ENCODE measurements at regions not wholly inside any gene's neighbourhood (a gene's known extent, or its start where the extent isn't known, plus 50 kb on each side); places are given as distances from the start of the nearest gene placed in this dataset.
"Not testable (repeated sequence)": the region's sequence is repeated elsewhere in the genome, so short reads cannot be mapped to it uniquely, and the experiment has no call there.

GRCh38 chr1:164456272-164456671, 102.7 kb upstream of the PBX1 start:
- Histone ChIP-seq H3K4me1 (ENCODE audit: control insufficient read depth in 2 of 2, insufficient read depth in 2 of 2, low read length in 2 of 2) (no peaks in the 10 kb centered on the region), H3K27ac (ENCODE audit: low read depth in 1 of 2, low read length in 1 of 2) (no peak overlapping the region), H3K27me3 (ENCODE audit: control insufficient read depth in 2 of 2, insufficient read depth in 1 of 2, low read length in 1 of 2) (no peaks in the 10 kb centered on the region), H3K36me3 (ENCODE audit: control insufficient read depth in 2 of 2, insufficient read depth in 2 of 2, low read length in 1 of 2) (no peaks in the 10 kb centered on the region), H3K9me3 (ENCODE audit: control insufficient read depth in 2 of 2, insufficient read depth in 1 of 2, low read length in 1 of 2) (no peaks in the 10 kb centered on the region), H3K4me3 (ENCODE audit: low read length in 2 of 2) (no peak overlapping the region)
- DNase-seq (ENCODE audit: low read depth in 6 of 9, low spot score in 9 of 9), result no peak
- 92% methylated on average over 1 of the region's 1 CpG for WGBS

- not testable (repeated sequence) for DNase-seq (ENCODE audit: low read depth in 6 of 9, low spot score in 9 of 9)
Observed at GRCh38 chr1:164459176-164459575, 99.8 kb upstream of the PBX1 start.

DNA sequence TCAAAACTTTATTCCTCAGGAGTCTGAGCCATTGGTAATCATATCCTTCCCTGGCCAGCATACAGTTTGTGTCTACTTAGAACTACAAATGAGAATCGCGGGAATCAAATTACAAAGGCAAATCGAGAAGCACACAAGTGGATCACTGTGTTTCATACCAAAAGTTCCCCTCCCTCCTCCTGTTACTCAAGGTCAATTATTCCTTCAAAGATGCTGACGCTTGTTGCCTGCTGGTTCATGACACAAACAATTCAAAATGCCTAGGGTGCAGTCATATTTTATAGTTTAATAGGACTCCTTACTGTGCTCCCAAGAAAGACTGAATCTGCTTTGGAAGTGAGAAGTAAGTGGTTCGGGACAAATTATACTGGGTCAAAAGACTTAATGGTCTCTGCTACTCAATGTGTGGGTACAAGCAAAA, 93.0 kb upstream of the PBX1 start:
- Histone ChIP-seq H3K36me3 (ENCODE audit: control insufficient read depth in 2 of 2, insufficient read depth in 2 of 2, low read length in 1 of 2) (no peaks in the 10 kb centered on the region), H3K9me3 (ENCODE audit: control insufficient read depth in 2 of 2, insufficient read depth in 1 of 2, low read length in 1 of 2) (no peaks in the 10 kb centered on the region), H3K27ac (ENCODE audit: low read depth in 1 of 2, low read length in 1 of 2) (no peak overlapping the region), H3K27me3 (ENCODE audit: control insufficient read depth in 2 of 2, insufficient read depth in 1 of 2, low read length in 1 of 2) (no peaks in the 10 kb centered on the region), H3K4me3 (ENCODE audit: low read length in 2 of 2) (no peak overlapping the region), H3K4me1 (ENCODE audit: control insufficient read depth in 2 of 2, insufficient read depth in 2 of 2, low read length in 2 of 2) (no peaks in the 10 kb centered on the region)
- WGBS, result 95% methylated on average over 5 of the region's 5 CpGs
- no peak for DNase-seq (ENCODE audit: low read depth in 6 of 9, low spot score in 9 of 9)

More at GRCh38 chr1:164459176-164459575, 99.8 kb upstream of the PBX1 start:
- not testable (repeated sequence) for H3K9me3 ChIP-seq (ENCODE audit: control insufficient read depth in 2 of 2, insufficient read depth in 1 of 2, low read length in 1 of 2); H3K27me3 ChIP-seq (ENCODE audit: control insufficient read depth in 2 of 2, insufficient read depth in 1 of 2, low read length in 1 of 2); H3K4me1 ChIP-seq (ENCODE audit: control insufficient read depth in 2 of 2, insufficient read depth in 2 of 2, low read length in 2 of 2); H3K36me3 ChIP-seq (ENCODE audit: control insufficient read depth in 2 of 2, insufficient read depth in 2 of 2, low read length in 1 of 2); H3K4me3 ChIP-seq (ENCODE audit: low read length in 2 of 2); H3K27ac ChIP-seq (ENCODE audit: low read depth in 1 of 2, low read length in 1 of 2)
- WGBS, result 96% methylated on average over 25 of the region's 25 CpGs

DNA sequence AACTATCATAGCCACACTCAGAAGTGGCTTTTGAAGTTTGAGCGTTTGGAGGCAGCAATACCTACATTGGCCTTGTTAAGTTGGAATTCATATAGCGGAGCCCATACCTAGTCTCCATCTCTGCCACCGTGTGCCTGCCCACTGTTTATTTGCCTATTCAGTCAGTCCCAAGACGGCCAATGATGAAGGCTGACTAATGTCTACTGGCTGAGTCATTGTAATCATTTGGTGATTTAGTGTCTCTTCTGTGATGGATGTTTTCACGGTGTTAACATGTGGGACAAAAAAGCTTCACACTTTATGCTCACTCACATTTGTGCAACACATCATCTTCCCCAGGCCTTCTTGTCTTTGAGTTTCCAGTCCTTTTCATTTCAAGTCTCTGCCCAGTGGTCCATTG, 92.6 kb upstream of the PBX1 start:
- H3K4me1 ChIP-seq (ENCODE audit: control insufficient read depth in 2 of 2, insufficient read depth in 2 of 2, low read length in 2 of 2), result no peaks in the 10 kb centered on the region
- DNase-seq (ENCODE audit: low read depth in 6 of 9, low spot score in 9 of 9), result no peak
- H3K27me3 ChIP-seq (ENCODE audit: control insufficient read depth in 2 of 2, insufficient read depth in 1 of 2, low read length in 1 of 2), result no peaks in the 10 kb centered on the region
- no peak overlapping the region for H3K4me3 ChIP-seq (ENCODE audit: low read length in 2 of 2)
- no peaks in the 10 kb centered on the region for H3K9me3 ChIP-seq (ENCODE audit: control insufficient read depth in 2 of 2, insufficient read depth in 1 of 2, low read length in 1 of 2)
- WGBS, result 93% methylated on average over 5 of the region's 5 CpGs
- H3K36me3 ChIP-seq (ENCODE audit: control insufficient read depth in 2 of 2, insufficient read depth in 2 of 2, low read length in 1 of 2), result no peaks in the 10 kb centered on the region
- H3K27ac ChIP-seq (ENCODE audit: low read depth in 1 of 2, low read length in 1 of 2), result no peak overlapping the region

GRCh38 chr1:164470996-164471395, 88.0 kb upstream of the PBX1 start:
- 91% methylated on average over 5 of the region's 5 CpGs for WGBS
- Histone ChIP-seq H3K9me3 (ENCODE audit: control insufficient read depth in 2 of 2, insufficient read depth in 1 of 2, low read length in 1 of 2) (no peaks in the 10 kb centered on the region), H3K4me1 (ENCODE audit: control insufficient read depth in 2 of 2, insufficient read depth in 2 of 2, low read length in 2 of 2) (no peaks in the 10 kb centered on the region), H3K27ac (ENCODE audit: low read depth in 1 of 2, low read length in 1 of 2) (no peak overlapping the region), H3K4me3 (ENCODE audit: low read length in 2 of 2) (no peak overlapping the region), H3K36me3 (ENCODE audit: control insufficient read depth in 2 of 2, insufficient read depth in 2 of 2, low read length in 1 of 2) (no peaks in the 10 kb centered on the region), H3K27me3 (ENCODE audit: control insufficient read depth in 2 of 2, insufficient read depth in 1 of 2, low read length in 1 of 2) (no peaks in the 10 kb centered on the region)
- no peak for DNase-seq (ENCODE audit: low read depth in 6 of 9, low spot score in 9 of 9)

GRCh38 chr1:164472841-164473240, 86.1 kb upstream of the PBX1 start:
- DNase-seq (ENCODE audit: low read depth in 6 of 9, low spot score in 9 of 9), result no peak
- H3K27ac ChIP-seq (ENCODE audit: low read depth in 1 of 2, low read length in 1 of 2), result no peak overlapping the region
- H3K9me3 ChIP-seq (ENCODE audit: control insufficient read depth in 2 of 2, insufficient read depth in 1 of 2, low read length in 1 of 2), result no peaks in the 10 kb centered on the region
- no peaks in the 10 kb centered on the region for H3K4me1 ChIP-seq (ENCODE audit: control insufficient read depth in 2 of 2, insufficient read depth in 2 of 2, low read length in 2 of 2)
- H3K36me3 ChIP-seq (ENCODE audit: control insufficient read depth in 2 of 2, insufficient read depth in 2 of 2, low read length in 1 of 2), result no peaks in the 10 kb centered on the region
- no peaks in the 10 kb centered on the region for H3K27me3 ChIP-seq (ENCODE audit: control insufficient read depth in 2 of 2, insufficient read depth in 1 of 2, low read length in 1 of 2)
- 77% methylated on average over 1 of the region's 1 CpG for WGBS
- no peak overlapping the region for H3K4me3 ChIP-seq (ENCODE audit: low read length in 2 of 2)

DNA sequence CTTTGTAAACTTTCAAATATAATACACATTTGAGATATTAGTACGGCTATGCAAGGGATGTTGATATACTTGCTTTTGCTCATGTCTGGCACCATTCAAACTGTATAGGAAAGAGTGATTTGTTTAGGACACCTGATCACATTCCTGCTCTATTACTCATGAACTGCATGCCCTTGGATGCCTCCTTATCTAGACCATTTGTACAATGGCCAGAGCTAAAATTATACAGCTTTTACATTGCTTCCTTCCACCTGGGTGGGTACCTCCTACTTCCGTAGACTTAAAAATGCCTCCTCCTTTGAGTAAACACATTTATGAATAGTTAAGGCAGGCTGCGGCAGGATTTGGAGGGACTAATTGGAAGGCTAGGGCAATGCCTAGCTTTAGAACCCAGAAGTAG, 85.4 kb upstream of the PBX1 start:
- Histone ChIP-seq H3K9me3 (ENCODE audit: control insufficient read depth in 2 of 2, insufficient read depth in 1 of 2, low read length in 1 of 2) (no peaks in the 10 kb centered on the region), H3K27me3 (ENCODE audit: control insufficient read depth in 2 of 2, insufficient read depth in 1 of 2, low read length in 1 of 2) (no peaks in the 10 kb centered on the region), H3K4me1 (ENCODE audit: control insufficient read depth in 2 of 2, insufficient read depth in 2 of 2, low read length in 2 of 2) (no peaks in the 10 kb centered on the region), H3K4me3 (ENCODE audit: low read length in 2 of 2) (no peak overlapping the region), H3K27ac (ENCODE audit: low read depth in 1 of 2, low read length in 1 of 2) (no peak overlapping the region), H3K36me3 (ENCODE audit: control insufficient read depth in 2 of 2, insufficient read depth in 2 of 2, low read length in 1 of 2) (no peaks in the 10 kb centered on the region)
- 94% methylated on average over 3 of the region's 3 CpGs for WGBS
- no peak for DNase-seq (ENCODE audit: low read depth in 6 of 9, low spot score in 9 of 9)

- 94% methylated on average over 7 of the region's 7 CpGs for WGBS
- H3K27me3 ChIP-seq (ENCODE audit: control insufficient read depth in 2 of 2, insufficient read depth in 1 of 2, low read length in 1 of 2), result no peaks in the 10 kb centered on the region
- no peaks in the 10 kb centered on the region for H3K9me3 ChIP-seq (ENCODE audit: control insufficient read depth in 2 of 2, insufficient read depth in 1 of 2, low read length in 1 of 2)
- H3K4me1 ChIP-seq (ENCODE audit: control insufficient read depth in 2 of 2, insufficient read depth in 2 of 2, low read length in 2 of 2), result no peaks in the 10 kb centered on the region
- H3K4me3 ChIP-seq (ENCODE audit: low read length in 2 of 2), result no peak overlapping the region
- DNase-seq (ENCODE audit: low read depth in 6 of 9, low spot score in 9 of 9), result no peak
- H3K27ac ChIP-seq (ENCODE audit: low read depth in 1 of 2, low read length in 1 of 2), result no peak overlapping the region
- H3K36me3 ChIP-seq (ENCODE audit: control insufficient read depth in 2 of 2, insufficient read depth in 2 of 2, low read length in 1 of 2), result no peaks in the 10 kb centered on the region
Observed at GRCh38 chr1:164475834-164476233, 83.2 kb upstream of the PBX1 start.

GRCh38 chr1:164477343-164477742, 81.6 kb upstream of the PBX1 start:
- Histone ChIP-seq H3K4me1 (ENCODE audit: control insufficient read depth in 2 of 2, insufficient read depth in 2 of 2, low read length in 2 of 2) (no peaks in the 10 kb centered on the region), H3K4me3 (ENCODE audit: low read length in 2 of 2) (no peak overlapping the region), H3K36me3 (ENCODE audit: control insufficient read depth in 2 of 2, insufficient read depth in 2 of 2, low read length in 1 of 2) (no peaks in the 10 kb centered on the region), H3K27ac (ENCODE audit: low read depth in 1 of 2, low read length in 1 of 2) (no peak overlapping the region), H3K9me3 (ENCODE audit: control insufficient read depth in 2 of 2, insufficient read depth in 1 of 2, low read length in 1 of 2) (no peaks in the 10 kb centered on the region), H3K27me3 (ENCODE audit: control insufficient read depth in 2 of 2, insufficient read depth in 1 of 2, low read length in 1 of 2) (no peaks in the 10 kb centered on the region)
- 88% methylated on average over 4 of the region's 4 CpGs for WGBS
- no peak for DNase-seq (ENCODE audit: low read depth in 6 of 9, low spot score in 9 of 9)

GRCh38 chr1:164479242-164479641, 79.7 kb upstream of the PBX1 start:
- Histone ChIP-seq H3K27me3 (ENCODE audit: control insufficient read depth in 2 of 2, insufficient read depth in 1 of 2, low read length in 1 of 2) (no peaks in the 10 kb centered on the region), H3K36me3 (ENCODE audit: control insufficient read depth in 2 of 2, insufficient read depth in 2 of 2, low read length in 1 of 2) (no peaks in the 10 kb centered on the region), H3K27ac (ENCODE audit: low read depth in 1 of 2, low read length in 1 of 2) (no peak overlapping the region), H3K9me3 (ENCODE audit: control insufficient read depth in 2 of 2, insufficient read depth in 1 of 2, low read length in 1 of 2) (no peaks in the 10 kb centered on the region), H3K4me1 (ENCODE audit: control insufficient read depth in 2 of 2, insufficient read depth in 2 of 2, low read length in 2 of 2) (no peaks in the 10 kb centered on the region), H3K4me3 (ENCODE audit: low read length in 2 of 2) (no peak overlapping the region)
- WGBS, result 95% methylated on average over 1 of the region's 1 CpG
- no peak for DNase-seq (ENCODE audit: low read depth in 6 of 9, low spot score in 9 of 9)

Measured in thymus (tissue), 11 donors.